ENCODE measurements at regions not wholly inside any gene's neighbourhood (a gene's known extent, or its start where the extent isn't known, plus 50 kb on each side); places are given as distances from the start of the nearest gene placed in this dataset.

GRCh38 chr1:164141797-164142196 is 417.2 kb upstream of the PBX1 start:
- Histone ChIP-seq H3K4me1 (no peaks in the 10 kb centered on the region), H3K36me3 (no peaks in the 10 kb centered on the region), H3K9me3 (no peaks in the 10 kb centered on the region), H3K27ac (no peak overlapping the region), H3K27me3 (no peaks in the 10 kb centered on the region), H3K4me3 (no peak overlapping the region), H3K9ac (ENCODE audit: low read depth in 2 of 2, low read length in 2 of 2) (no peak overlapping the region)
- no peak for DNase-seq
- intact Hi-C loops (cut with DNase I): no loop called here
- TF ChIP-seq, protein P1, sequence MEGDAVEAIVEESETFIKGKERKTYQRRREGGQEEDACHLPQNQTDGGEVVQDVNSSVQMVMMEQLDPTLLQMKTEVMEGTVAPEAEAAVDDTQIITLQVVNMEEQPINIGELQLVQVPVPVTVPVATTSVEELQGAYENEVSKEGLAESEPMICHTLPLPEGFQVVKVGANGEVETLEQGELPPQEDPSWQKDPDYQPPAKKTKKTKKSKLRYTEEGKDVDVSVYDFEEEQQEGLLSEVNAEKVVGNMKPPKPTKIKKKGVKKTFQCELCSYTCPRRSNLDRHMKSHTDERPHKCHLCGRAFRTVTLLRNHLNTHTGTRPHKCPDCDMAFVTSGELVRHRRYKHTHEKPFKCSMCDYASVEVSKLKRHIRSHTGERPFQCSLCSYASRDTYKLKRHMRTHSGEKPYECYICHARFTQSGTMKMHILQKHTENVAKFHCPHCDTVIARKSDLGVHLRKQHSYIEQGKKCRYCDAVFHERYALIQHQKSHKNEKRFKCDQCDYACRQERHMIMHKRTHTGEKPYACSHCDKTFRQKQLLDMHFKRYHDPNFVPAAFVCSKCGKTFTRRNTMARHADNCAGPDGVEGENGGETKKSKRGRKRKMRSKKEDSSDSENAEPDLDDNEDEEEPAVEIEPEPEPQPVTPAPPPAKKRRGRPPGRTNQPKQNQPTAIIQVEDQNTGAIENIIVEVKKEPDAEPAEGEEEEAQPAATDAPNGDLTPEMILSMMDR (IDR thresholded peaks at IDR 0.05): no peak

GRCh38 chr1:164154622-164155021 is 404.4 kb upstream of the PBX1 start:
- no peak overlapping the region for H3K27ac ChIP-seq
- H3K36me3 ChIP-seq: no peaks in the 10 kb centered on the region
- intact Hi-C loops (cut with DNase I): no loop called here
- no peak overlapping the region for H3K9ac ChIP-seq (ENCODE audit: low read depth in 2 of 2, low read length in 2 of 2)
- TF ChIP-seq, protein P1 (IDR thresholded peaks at IDR 0.05): no peak
- no peak for DNase-seq
- no peak overlapping the region for H3K4me3 ChIP-seq
- H3K9me3 ChIP-seq: no peaks in the 10 kb centered on the region
- no peaks in the 10 kb centered on the region for H3K4me1 ChIP-seq
- H3K27me3 ChIP-seq: no peaks in the 10 kb centered on the region

DNA sequence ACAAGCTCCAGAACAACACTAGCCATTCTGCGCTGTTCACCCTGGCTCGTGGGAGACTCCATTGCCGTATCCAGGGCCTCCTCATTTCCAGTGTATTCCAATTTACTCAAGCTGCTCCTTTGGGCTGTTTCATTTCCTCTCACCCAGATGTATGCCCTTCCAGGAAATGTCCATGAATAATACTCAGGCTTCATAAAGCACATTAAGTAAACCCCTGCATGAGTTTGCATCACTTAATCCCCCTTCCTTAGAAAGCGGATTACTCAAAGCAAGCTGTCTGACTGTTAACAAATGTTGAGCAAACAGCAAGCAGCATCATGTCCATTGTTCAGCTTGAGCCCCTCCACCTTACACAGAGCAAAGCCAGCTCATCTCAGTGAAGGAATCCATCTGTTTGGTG is 403.6 kb upstream of the PBX1 start:
- Histone ChIP-seq H3K27ac (no peak overlapping the region), H3K27me3 (no peaks in the 10 kb centered on the region), H3K9me3 (no peaks in the 10 kb centered on the region), H3K4me3 (no peak overlapping the region), H3K36me3 (no peaks in the 10 kb centered on the region), H3K9ac (ENCODE audit: low read depth in 2 of 2, low read length in 2 of 2) (no peak overlapping the region), H3K4me1 (no peaks in the 10 kb centered on the region)
- intact Hi-C loops (cut with DNase I): no loop called here
- TF ChIP-seq, protein P1 (IDR thresholded peaks at IDR 0.05): no peak
- no peak for DNase-seq

GRCh38 chr1:164163289-164163849 is 395.6 kb upstream of the PBX1 start:
- H3K27me3 ChIP-seq: no peaks in the 10 kb centered on the region
- H3K36me3 ChIP-seq: no peaks in the 10 kb centered on the region
- intact Hi-C loops (cut with DNase I): loop anchor here (10.0 kb wide), 1 partner anchor 911 kb away; no protein-coding TSS in a partner anchor
- TF ChIP-seq, protein P1 (IDR thresholded peaks at IDR 0.05): no peak
- H3K9ac ChIP-seq (ENCODE audit: low read depth in 2 of 2, low read length in 2 of 2): no peak overlapping the region
- no peaks in the 10 kb centered on the region for H3K4me1 ChIP-seq
- no peak overlapping the region for H3K27ac ChIP-seq
- H3K4me3 ChIP-seq: no peak overlapping the region
- no peaks in the 10 kb centered on the region for H3K9me3 ChIP-seq
- no peak for DNase-seq

DNA sequence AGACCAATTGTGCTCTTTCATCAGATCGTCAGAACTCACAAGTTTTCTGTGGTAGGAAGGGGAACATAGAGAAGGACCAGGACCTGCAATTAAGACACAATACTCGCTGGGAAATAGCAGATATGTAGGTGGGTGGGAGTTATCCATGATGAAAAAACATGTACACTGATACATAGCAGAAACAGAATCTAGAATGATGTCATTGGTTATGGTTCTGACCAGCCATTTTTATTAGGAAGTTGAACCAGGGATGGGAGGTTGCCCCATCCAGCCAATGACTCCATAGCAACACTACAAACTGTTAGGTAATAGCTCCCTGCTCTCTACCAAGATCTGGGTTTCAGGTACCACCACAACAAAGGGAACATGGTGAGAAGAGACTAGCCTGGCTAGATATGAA is 393.5 kb upstream of the PBX1 start:
- no peak for DNase-seq
- no peak overlapping the region for H3K9ac ChIP-seq (ENCODE audit: low read depth in 2 of 2, low read length in 2 of 2)
- H3K9me3 ChIP-seq: no peaks in the 10 kb centered on the region
- H3K36me3 ChIP-seq: no peaks in the 10 kb centered on the region
- TF ChIP-seq, protein P1 (IDR thresholded peaks at IDR 0.05): no peak
- H3K4me3 ChIP-seq: no peak overlapping the region
- H3K27ac ChIP-seq: no peak overlapping the region
- no peaks in the 10 kb centered on the region for H3K4me1 ChIP-seq
- no peaks in the 10 kb centered on the region for H3K27me3 ChIP-seq
- intact Hi-C loops (cut with DNase I): loop anchor here (5.0 to 10.0 kb wide), 2 partner anchors 622 to 909 kb away; no protein-coding TSS in a partner anchor
